Astrocyte of the cerebellum (primary cell): ENCODE measurements at regions not wholly inside any gene's neighbourhood (a gene's known extent, or its start where the extent isn't known, plus 50 kb on each side); places are given as distances from the start of the nearest gene placed in this dataset.
"Not testable (repeated sequence)": the region's sequence is repeated elsewhere in the genome, so short reads cannot be mapped to it uniquely, and the experiment has no call there.

Source experiments
- DNase-seq: peaks from one replicate; pipeline ENCODE4 v3.0.0-alpha.2; 2011; ENCODE audit warnings: low read depth
- H3K4me3 ChIP-seq: 2 replicates; pipeline ENCODE4 v1.5.1; 2011; ENCODE audit warnings: mild to moderate bottlenecking, low read depth, low read length, moderate library complexity
- in situ Hi-C: cut with HindIII; loops from 2 replicates; pipeline ENCODE4 v1.10.0; 2017; ENCODE audit warnings: low sequenced_read_pairs

- DNase-seq, in situ Hi-C loops, H3K4me3 ChIP-seq: not testable (repeated sequence)
Measured at GRCh38 chr1:206256935-206257334, 53.6 kb downstream of the SRGAP2 start.

DNA sequence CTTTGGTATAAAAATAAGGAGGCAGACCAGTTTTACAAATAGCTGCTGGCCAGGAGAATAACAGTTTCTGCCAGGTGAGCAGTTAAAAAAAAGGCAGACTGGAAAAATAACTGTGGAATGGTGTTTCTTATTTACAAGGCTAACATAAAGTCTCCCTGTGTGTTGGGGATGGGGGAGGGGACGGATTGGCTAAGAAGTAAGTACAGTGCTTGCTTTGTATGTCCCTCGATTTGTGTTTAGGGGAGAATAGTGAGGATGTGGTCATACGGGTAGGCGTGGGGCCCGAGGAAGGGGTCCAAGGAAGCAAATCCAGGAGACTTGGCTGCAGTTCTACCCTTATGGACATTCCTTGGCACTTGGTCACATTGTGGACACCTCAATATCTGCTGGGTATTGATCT is 58.1 kb downstream of the SRGAP2 start:
- in situ Hi-C loops, H3K4me3 ChIP-seq, DNase-seq: not testable (repeated sequence)

DNA sequence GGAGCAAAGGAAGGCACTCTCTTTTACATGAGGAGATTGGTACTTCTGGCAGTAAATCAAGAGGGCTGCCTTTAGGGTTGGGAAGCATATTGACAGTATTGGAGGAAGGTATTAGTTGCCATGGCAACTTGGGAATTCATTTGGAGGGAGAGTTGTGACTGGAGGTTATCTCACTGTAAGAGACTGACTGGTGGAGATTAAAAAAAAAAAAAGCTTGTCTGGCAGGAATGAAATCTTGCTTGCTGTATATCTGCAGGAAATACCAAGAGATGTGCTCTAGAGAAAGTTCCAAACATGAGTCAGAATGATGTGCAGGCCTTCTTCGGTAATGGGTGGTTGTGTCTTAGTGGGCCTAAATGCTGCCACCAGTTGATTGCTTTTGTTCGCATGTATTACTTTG is 59.1 kb downstream of the SRGAP2 start:
- in situ Hi-C loops = not testable (repeated sequence)

DNA sequence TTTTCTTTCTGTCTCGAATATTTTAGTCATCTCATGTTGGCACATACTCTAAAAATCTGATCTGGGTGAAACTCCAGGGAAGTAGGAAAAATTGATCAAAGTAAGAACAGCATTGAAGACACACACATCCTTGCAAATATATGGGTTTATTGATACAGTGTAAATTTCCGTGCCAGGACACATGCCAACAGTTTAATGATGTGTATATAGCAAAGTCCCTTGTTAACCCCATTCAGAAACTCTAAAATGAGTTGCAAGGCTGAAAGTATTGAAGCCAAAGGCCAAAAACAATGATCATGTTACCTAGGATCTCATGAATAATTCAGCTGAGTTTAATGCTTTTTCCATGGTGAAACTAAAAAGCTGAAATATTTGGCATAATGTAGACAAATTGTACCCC is 61.6 kb downstream of the SRGAP2 start:
- in situ Hi-C loops, H3K4me3 ChIP-seq, DNase-seq: not testable (repeated sequence)

More for the DNA sequence above, 59.1 kb downstream of the SRGAP2 start:
- not testable (repeated sequence) for DNase-seq, H3K4me3 ChIP-seq

DNA sequence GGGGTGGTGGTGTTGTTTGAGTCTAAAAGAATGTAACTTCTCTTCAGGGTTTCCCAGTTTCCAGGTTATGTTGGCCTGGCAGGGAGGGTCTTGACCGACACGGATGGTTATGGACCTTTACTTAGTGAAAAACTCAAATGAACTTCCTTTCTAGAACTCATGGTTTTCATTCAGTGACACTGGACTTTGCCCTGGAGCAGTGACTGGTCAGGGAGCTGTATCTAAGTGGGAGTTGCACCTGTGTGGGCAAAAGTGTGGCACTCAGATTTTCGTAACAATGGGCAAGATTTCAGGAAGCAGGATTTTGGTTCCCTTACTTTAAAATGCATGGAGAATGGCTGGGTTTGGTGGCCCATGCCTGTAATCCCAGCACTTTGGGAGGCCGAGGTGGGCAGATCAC is 67.8 kb downstream of the SRGAP2 start:
- DNase-seq, in situ Hi-C loops, H3K4me3 ChIP-seq: not testable (repeated sequence)

GRCh38 chr1:206273104-206273503 is 69.8 kb downstream of the SRGAP2 start:
- in situ Hi-C loops, DNase-seq, H3K4me3 ChIP-seq: not testable (repeated sequence)

- H3K4me3 ChIP-seq, in situ Hi-C loops, DNase-seq: not testable (repeated sequence)
Measured at GRCh38 chr1:206276143-206276542, 72.8 kb downstream of the SRGAP2 start.

GRCh38 chr1:206278683-206279082 is 75.3 kb downstream of the SRGAP2 start:
- in situ Hi-C loops, DNase-seq, H3K4me3 ChIP-seq: not testable (repeated sequence)

DNA sequence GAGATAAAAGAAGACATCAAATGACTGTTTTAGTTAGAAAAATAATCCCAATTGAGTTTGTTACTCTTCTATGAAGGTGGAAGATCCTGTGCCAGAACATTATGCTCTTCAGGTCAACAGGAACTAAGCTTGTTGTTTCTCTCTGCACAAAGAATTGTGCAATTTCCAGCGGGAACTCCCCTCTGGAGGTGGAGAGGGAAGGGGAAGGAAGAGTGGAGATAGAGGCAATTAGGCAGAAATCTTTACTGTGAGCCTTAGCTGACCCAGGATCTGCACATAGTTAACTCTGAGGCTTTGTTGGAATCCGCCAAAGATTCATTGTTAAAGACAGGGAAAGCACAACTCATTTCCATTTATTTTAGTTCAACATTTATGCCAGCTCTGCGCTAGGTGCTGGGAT is 77.3 kb downstream of the SRGAP2 start:
- in situ Hi-C loops, H3K4me3 ChIP-seq, DNase-seq: not testable (repeated sequence)

DNA sequence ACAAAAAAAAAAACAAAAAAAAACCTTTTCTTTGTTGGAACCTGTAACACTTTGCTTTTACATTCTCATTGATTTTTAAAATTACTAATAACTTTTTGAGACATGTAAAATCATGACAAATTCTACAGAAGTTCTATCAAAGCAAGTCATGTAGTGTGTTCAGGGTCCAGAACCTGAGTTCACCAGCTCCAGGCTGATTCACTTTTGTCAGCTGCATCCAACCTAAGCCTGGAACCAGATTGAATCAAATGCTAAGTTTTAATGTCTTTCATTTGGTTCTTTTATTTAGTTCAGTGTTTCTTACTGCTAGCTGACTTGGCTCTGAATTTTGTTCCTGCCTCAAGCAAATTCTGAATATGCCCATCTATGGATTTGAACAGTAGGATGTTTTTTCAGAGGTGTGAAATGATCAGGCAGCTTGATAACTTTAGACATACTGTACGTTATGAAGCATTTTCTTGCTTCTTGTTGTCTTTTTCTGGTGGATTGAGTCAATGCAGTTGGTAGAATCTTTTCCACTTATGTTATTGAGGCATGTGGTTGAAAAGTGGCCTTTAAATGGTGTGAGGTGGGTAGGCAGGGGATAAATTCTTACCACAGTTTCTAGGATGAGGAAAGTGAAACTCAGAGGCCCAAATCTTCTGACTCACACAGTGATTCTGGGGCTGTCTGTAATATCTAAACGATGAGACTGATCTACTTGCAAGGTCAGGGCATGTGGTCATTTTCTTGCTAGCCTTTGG is 78.7 kb downstream of the SRGAP2 start:
- in situ Hi-C loops, DNase-seq, H3K4me3 ChIP-seq: not testable (repeated sequence)

- DNase-seq, H3K4me3 ChIP-seq, in situ Hi-C loops: not testable (repeated sequence)
Measured at GRCh38 chr1:206285024-206285960, 82.0 kb downstream of the SRGAP2 start.

- H3K4me3 ChIP-seq, DNase-seq, in situ Hi-C loops: not testable (repeated sequence)
Measured at GRCh38 chr1:206287759-206288158, 84.4 kb downstream of the SRGAP2 start.

GRCh38 chr1:206288453-206288852 is 85.1 kb downstream of the SRGAP2 start:
- DNase-seq, in situ Hi-C loops, H3K4me3 ChIP-seq: not testable (repeated sequence)

- in situ Hi-C loops = not testable (repeated sequence)
Measured at GRCh38 chr1:206297145-206298031, 94.0 kb downstream of the SRGAP2 start.

GRCh38 chr1:206298032-206298392 is 94.7 kb downstream of the SRGAP2 start:
- H3K4me3 ChIP-seq, in situ Hi-C loops, DNase-seq: not testable (repeated sequence)

More at GRCh38 chr1:206297145-206298031, 94.0 kb downstream of the SRGAP2 start:
- not testable (repeated sequence) for H3K4me3 ChIP-seq, DNase-seq

DNA sequence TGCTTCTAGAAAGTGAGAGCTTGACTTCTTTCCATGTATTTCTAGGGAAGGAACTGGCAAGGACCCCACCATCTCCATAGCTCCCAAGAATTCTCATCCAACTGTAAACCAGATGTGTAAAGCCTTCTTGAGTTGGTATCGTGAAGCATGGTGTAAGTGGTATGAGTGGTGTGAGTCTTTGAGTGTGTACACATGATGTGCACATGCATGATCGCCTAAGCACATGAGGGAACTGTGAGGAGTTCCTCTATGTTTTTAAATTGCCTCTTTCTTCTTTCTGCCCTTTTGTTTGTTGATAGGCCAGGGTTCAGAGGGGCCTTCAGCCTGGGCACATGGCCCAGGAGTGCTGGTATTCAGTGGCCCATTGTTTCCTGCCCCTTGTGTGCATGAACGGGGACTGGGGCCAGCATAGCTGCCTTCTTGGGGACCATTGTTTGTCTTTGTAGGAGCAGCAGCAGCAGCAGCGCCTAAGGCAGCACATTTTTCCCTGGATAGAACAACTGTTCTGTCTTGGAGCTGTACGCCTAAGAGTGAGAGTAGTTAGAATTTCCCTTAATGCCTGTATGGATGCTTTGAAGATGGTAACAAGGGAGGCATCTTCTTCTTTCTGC is 95.9 kb downstream of the SRGAP2 start:
- in situ Hi-C loops, H3K4me3 ChIP-seq, DNase-seq: not testable (repeated sequence)

DNA sequence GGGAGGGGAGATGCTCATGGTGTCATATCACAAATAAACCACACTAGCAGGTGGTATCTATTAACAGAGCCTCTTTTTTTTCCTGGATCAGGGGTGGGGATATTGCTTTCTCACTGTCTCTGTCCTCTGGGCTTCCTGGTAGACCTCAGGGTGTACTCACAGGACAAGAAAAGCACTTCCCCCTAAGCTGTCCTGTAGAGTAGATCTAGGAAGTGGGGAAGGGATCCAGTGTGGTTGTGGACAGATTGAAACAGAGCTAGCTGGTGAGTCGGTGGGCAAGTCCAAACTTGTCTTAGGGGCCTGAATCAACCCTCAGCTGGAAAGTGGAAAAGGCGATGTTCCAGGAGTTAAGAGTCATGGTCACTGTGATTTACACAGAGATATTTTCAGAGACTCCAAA is 96.6 kb downstream of the SRGAP2 start:
- in situ Hi-C loops, H3K4me3 ChIP-seq, DNase-seq: not testable (repeated sequence)
